ENCODE measurements at regions not wholly inside any gene's neighbourhood (a gene's known extent, or its start where the extent isn't known, plus 50 kb on each side); places are given as distances from the start of the nearest gene placed in this dataset.

DNA sequence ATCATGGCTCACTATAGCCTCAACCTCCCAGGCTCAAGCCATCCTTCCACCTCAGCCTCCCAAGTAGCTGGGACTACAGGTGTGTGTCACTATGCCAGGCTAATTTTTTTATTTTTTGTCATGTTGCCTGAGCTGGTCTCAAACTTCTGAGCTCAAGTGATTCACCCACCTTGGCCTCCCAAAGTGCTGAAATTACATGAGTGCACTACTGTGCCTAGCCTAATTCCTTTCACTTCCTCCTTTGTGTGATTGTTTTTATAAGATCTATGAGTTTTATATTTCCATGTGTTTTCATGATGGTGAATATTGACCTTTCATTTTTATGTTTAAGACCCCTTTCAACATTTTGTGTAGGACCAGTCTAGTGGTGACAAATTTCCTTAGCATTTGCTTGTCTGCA, 55.2 kb upstream of the IL12B start:
- no peak overlapping the region for H3K4me3 ChIP-seq (ENCODE audit: low read length)
- DNase-seq (ENCODE audit: low read depth), result no peak
- TF ChIP-seq CTCF (conservative IDR thresholded peaks at IDR 0.05; ENCODE audit: low read depth, low read length), result no peak

- H3K4me3 ChIP-seq (ENCODE audit: low read length), result no peak overlapping the region
- TF ChIP-seq CTCF (conservative IDR thresholded peaks at IDR 0.05; ENCODE audit: low read depth, low read length), result no peak
- no peak for DNase-seq (ENCODE audit: low read depth)
Measured at GRCh38 chr5:159386028-159386711, 55.9 kb upstream of the IL12B start.

DNA sequence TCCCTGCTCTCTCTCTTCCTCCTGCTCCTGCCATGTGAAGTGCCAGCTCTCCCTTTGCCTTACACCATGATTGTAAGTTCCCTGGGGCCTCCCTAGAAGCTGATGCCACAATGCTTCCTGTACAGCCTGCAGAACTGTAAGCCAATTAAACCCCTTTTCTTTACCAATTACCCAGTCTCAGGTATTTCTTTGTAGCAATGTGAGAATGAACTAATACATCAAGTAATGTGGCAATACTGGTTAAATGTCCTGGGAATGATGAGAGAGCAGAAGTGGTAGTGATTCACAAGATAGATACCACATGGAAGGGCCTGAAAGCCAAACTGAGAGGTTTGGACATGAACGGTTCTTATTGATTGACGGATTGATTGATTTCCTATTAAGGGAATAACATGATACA, 62.6 kb upstream of the IL12B start:
- DNase-seq (ENCODE audit: low read depth), result no peak
- TF ChIP-seq CTCF (conservative IDR thresholded peaks at IDR 0.05; ENCODE audit: low read depth, low read length), result no peak

GRCh38 chr5:159393854-159394274, 63.6 kb upstream of the IL12B start:
- TF ChIP-seq CTCF (conservative IDR thresholded peaks at IDR 0.05; ENCODE audit: low read depth, low read length), result no peak
- no peak for DNase-seq (ENCODE audit: low read depth)
- no peak overlapping the region for H3K4me3 ChIP-seq (ENCODE audit: low read length)

More for the DNA sequence above, 62.6 kb upstream of the IL12B start:
- H3K4me3 ChIP-seq (ENCODE audit: low read length), result no peak overlapping the region

DNA sequence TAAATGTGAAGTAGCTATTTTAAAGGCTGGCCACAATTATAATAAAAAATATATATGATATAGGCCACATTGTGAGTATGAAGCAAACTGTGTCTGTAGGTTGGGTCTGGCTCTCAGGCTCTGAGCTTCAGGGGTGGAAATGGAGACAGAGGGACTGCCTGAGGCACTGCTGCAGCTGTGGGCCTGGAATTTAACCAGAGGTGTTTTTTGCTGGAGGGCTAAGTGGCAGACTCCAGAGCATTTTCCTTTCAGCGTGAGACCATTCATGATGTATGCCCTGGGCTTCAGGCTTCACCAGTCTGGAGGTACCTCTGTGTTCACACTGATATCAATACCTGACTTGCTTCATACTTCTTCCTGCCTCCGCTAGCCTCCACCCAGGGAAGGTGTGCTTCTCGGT, 64.9 kb upstream of the IL12B start:
- no peak overlapping the region for H3K4me3 ChIP-seq (ENCODE audit: low read length)
- DNase-seq (ENCODE audit: low read depth), result no peak
- no peak for TF ChIP-seq CTCF (conservative IDR thresholded peaks at IDR 0.05; ENCODE audit: low read depth, low read length)

DNA sequence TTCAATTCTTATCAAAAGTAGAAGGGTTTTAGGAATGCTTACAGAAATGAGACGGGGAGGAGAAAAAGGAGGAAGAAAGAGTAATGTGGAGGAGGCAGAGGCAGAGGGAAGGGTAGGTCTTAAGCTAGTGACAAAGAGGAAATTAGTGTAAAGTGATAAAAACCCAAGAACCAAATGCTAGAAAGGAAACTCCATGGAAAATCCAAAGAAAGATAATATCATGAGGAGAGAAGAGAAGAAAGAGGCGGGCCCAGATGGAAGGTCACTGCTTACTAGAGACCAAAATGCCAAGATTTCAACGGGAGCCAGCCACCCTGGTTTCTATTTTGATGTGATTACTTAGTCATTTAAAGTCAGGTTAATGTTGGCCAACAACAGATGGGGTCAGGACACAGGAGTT, 68.6 kb upstream of the IL12B start:
- no peak for DNase-seq (ENCODE audit: low read depth)

More for the DNA sequence above, 68.6 kb upstream of the IL12B start:
- no peak overlapping the region for H3K4me3 ChIP-seq (ENCODE audit: low read length)
- TF ChIP-seq CTCF (conservative IDR thresholded peaks at IDR 0.05; ENCODE audit: low read depth, low read length), result no peak

All from retinal pigment epithelial cell (primary cell).